Natural killer cell (primary cell): ENCODE measurements at regions not wholly inside any gene's neighbourhood (a gene's known extent, or its start where the extent isn't known, plus 50 kb on each side); places are given as distances from the start of the nearest gene placed in this dataset.

Experiments
- ATAC-seq, 3 donors: fragments of 150-1000 bp in 2 of 3; fragments of 200-7000 bp in 1 of 3; cut with Tn5 transposase; 1 replicate in 1 of 3; 2 replicates in 2 of 3; pipeline ENCODE4 v1.10.0; 2021; ENCODE audit warnings: mild to moderate bottlenecking in 2 of 3, moderate library complexity in 2 of 3
- DNase-seq, 2 donors: peaks; one replicate each; pipeline versions ENCODE4 v3.0.0 to v3.0.0-alpha.2; 2013 to 2021; ENCODE audit warnings: mixed read lengths in 1 of 2
- H3K27ac ChIP-seq: one replicate; pipeline ENCODE4 v1.5.1; 2013; ENCODE audit warnings: mild to moderate bottlenecking, low read length
- H3K27me3 ChIP-seq: one replicate; pipeline ENCODE4 v1.6.1; 2013; ENCODE audit warnings: low read length; ENCODE audit not compliant: control insufficient read depth, insufficient read depth
- H3K36me3 ChIP-seq: one replicate; pipeline ENCODE4 v1.6.1; 2013; ENCODE audit warnings: low read length; ENCODE audit not compliant: control insufficient read depth, insufficient read depth
- H3K4me1 ChIP-seq: one replicate; pipeline ENCODE4 v1.6.1; 2013; ENCODE audit warnings: low read length; ENCODE audit not compliant: control insufficient read depth, insufficient read depth
- H3K4me3 ChIP-seq: one replicate; pipeline ENCODE4 v1.5.1; 2013; ENCODE audit warnings: low read length
- H3K9me3 ChIP-seq: one replicate; pipeline ENCODE4 v1.6.1; 2013; ENCODE audit warnings: low read length; ENCODE audit not compliant: control insufficient read depth, insufficient read depth
- H3K27ac Mint-ChIP-seq, 2 donors: one replicate each; pipeline ENCODE4 v1.8.0; 2022; ENCODE audit warnings: mild to moderate bottlenecking in 2 of 2, mixed read lengths in 2 of 2, moderate library complexity in 1 of 2
- H3K27me3 Mint-ChIP-seq, 2 donors: one replicate each; pipeline ENCODE4 v1.8.0; 2022; ENCODE audit warnings: low read depth in 2 of 2, mixed read lengths in 2 of 2
- H3K36me3 Mint-ChIP-seq: one replicate; pipeline ENCODE4 v1.8.0; 2022; ENCODE audit warnings: mixed read lengths
- H3K4me1 Mint-ChIP-seq, 2 donors: one replicate each; pipeline ENCODE4 v1.8.0; 2022; ENCODE audit warnings: mixed read lengths in 2 of 2
- H3K4me3 Mint-ChIP-seq: one replicate; pipeline ENCODE4 v1.8.0; 2022; ENCODE audit warnings: mild to moderate bottlenecking, moderate library complexity, mixed read lengths
- H3K9me3 Mint-ChIP-seq, 2 donors: one replicate each; pipeline ENCODE4 v1.8.0; 2022; ENCODE audit warnings: mixed read lengths in 2 of 2
- CTCF ChIP-seq: fragments of 200-600 bp; IDR thresholded peaks from one replicate; pipeline ENCODE4 v1.8.0; 2022; ENCODE audit warnings: antibody characterized with exemption
- WGBS: methylation state at CpG from one replicate; pipeline ENCODE4 v1.1.7; 2013; ENCODE audit warnings: missing lambda C conversion rate; ENCODE audit not compliant: insufficient coverage; 5-methylcytosine and 5-hydroxymethylcytosine counted together
- intact Hi-C: fragments of 100-400 bp; cut with micrococcal nuclease; formaldehyde crosslinking; loops from one replicate; pipeline ENCODE4 v1.14.2; 2022

DNA sequence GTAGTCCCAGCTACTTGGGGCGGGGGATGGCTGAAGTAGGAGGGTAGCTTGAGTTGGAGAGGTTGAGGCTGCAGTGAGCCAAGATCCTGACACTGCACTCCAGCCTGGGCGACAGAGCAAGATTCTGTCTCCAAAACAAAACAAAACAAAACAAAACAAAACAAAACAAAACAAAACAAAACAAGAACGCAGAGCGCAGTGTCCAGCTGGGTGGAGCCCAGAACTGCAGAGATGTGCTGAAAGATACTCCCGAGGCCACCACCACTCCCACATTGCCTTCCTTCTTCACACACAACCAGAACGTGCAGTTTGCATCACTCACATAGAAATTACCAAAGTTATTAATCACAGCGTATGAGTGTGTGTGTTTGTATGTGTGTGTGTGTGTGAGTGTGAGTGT, 222.9 kb upstream of the ASIC2 start:
- H3K9me3 ChIP-seq = no peaks in the 10 kb centered on the region
- Mint-ChIP-seq H3K4me1 (peaks cover 12 to 16% of the 10 kb centered on the region in 2 donors), H3K27me3 (peaks cover 4 to 36% of the 10 kb centered on the region in 2 donors), H3K4me3 (no peak overlapping the region), H3K27ac (no peak overlapping the region), H3K9me3 (no peaks in the 10 kb centered on the region), H3K36me3 (no peaks in the 10 kb centered on the region)
- DNase-seq (no peak), ATAC-seq (no peak)
- peaks cover 9% of the 10 kb centered on the region for H3K4me1 ChIP-seq
- TF ChIP-seq CTCF = no peak
- no peaks in the 10 kb centered on the region for H3K27me3 ChIP-seq
- H3K36me3 ChIP-seq = no peaks in the 10 kb centered on the region
- intact Hi-C loops = no loop called here
- WGBS = 89% methylated on average over 5 of the region's 7 CpGs
- no peak overlapping the region for H3K27ac ChIP-seq
- H3K4me3 ChIP-seq = no peak overlapping the region

DNA sequence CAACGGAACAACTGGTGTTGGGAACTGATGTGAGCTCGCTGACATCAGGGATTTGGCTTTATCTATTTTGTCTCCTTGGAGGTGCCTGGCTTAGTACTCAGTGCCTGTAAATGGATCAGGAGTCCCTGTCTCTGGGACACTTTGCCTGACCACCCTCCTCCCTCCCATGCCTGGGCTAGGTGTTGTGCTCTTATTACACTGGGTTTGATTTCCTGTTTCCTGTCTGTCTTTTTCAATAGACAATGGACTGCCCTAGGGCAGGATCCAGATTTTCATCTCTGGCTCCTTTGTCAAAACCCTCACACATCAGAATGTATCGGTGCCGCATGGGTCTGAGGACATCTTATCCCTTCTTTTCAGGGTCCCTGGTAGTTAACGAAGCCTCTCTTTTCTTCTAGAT, 223.6 kb upstream of the ASIC2 start:
- ATAC-seq (no peak), DNase-seq (no peak)
- Histone ChIP-seq H3K27ac (no peak overlapping the region), H3K9me3 (no peaks in the 10 kb centered on the region), H3K4me1 (peaks cover 3% of the 10 kb centered on the region), H3K36me3 (no peaks in the 10 kb centered on the region), H3K4me3 (no peak overlapping the region), H3K27me3 (no peaks in the 10 kb centered on the region)
- Mint-ChIP-seq H3K27me3 (peaks cover 0 to 30% of the 10 kb centered on the region in 2 donors), H3K4me3 (no peak overlapping the region), H3K4me1 (peaks cover 5 to 9% of the 10 kb centered on the region in 2 donors), H3K36me3 (no peaks in the 10 kb centered on the region), H3K9me3 (no peaks in the 10 kb centered on the region), H3K27ac (no peak overlapping the region)
- TF ChIP-seq CTCF = no peak
- intact Hi-C loops = no loop called here
- 90% methylated on average over 4 of the region's 5 CpGs for WGBS

DNA sequence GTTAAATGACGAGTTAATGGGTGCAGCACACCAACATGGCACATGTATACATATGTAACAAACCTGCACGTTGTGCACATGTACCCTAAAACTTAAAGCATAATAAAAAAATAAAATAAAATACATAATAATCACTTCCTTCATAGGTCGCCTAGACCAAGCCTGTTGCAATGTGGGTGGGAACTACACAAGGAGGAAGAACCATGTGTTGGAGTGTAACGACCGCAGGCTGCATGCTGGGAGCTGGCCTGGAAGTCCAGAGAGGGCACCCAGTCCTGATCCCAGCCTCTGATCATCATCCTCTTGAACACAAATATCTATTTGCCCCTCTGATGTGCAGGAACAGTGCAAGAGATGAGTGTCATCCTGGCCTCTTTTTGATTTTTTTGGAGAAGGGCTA, 224.7 kb upstream of the ASIC2 start:
- H3K27ac ChIP-seq = no peak overlapping the region
- no peaks in the 10 kb centered on the region for H3K4me1 ChIP-seq
- DNase-seq (no peak), ATAC-seq (no peak)
- H3K36me3 Mint-ChIP-seq = no peaks in the 10 kb centered on the region
- intact Hi-C loops = no loop called here
- WGBS = 57% methylated on average over 2 of the region's 5 CpGs
- H3K9me3 Mint-ChIP-seq = no peaks in the 10 kb centered on the region
- H3K9me3 ChIP-seq = no peaks in the 10 kb centered on the region
- no peak overlapping the region for H3K4me3 Mint-ChIP-seq
- H3K27ac Mint-ChIP-seq = no peak overlapping the region
- H3K36me3 ChIP-seq = no peaks in the 10 kb centered on the region
- H3K27me3 ChIP-seq = no peaks in the 10 kb centered on the region
- no peak for TF ChIP-seq CTCF
- H3K4me1 Mint-ChIP-seq = no peaks in the 10 kb centered on the region
- H3K27me3 Mint-ChIP-seq = peaks cover 0 to 20% of the 10 kb centered on the region in 2 donors
- no peak overlapping the region for H3K4me3 ChIP-seq

DNA sequence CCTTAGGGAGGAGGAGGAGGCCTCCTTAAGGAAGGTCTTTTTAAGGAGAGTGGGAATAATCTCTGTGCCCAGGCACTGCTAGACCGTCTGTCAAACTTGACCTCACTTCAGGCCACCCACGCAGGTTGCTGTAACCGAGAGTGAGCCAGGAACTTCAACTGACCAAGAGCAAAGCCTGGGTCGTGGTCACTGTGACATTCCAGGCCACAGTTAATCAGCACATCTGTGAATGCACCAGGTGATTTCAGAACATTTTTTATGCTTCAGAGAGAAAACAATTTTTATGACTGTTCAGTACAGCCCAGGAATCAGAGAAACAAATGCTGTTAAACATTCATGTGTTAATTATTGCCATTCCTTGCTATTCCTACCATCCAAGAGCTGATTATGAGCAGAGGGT, 226.6 kb upstream of the ASIC2 start:
- no peak overlapping the region for H3K27ac ChIP-seq
- Mint-ChIP-seq H3K4me1 (no peaks in the 10 kb centered on the region), H3K4me3 (no peak overlapping the region), H3K27me3 (peaks cover 0 to 18% of the 10 kb centered on the region in 2 donors), H3K36me3 (no peaks in the 10 kb centered on the region), H3K9me3 (no peaks in the 10 kb centered on the region), H3K27ac (no peak overlapping the region)
- ATAC-seq (no peak), DNase-seq (no peak)
- intact Hi-C loops = no loop called here
- H3K36me3 ChIP-seq = no peaks in the 10 kb centered on the region
- H3K9me3 ChIP-seq = no peaks in the 10 kb centered on the region
- TF ChIP-seq CTCF = no peak
- WGBS = 71% methylated on average over 4 of the region's 4 CpGs
- H3K27me3 ChIP-seq = no peaks in the 10 kb centered on the region
- H3K4me1 ChIP-seq = no peaks in the 10 kb centered on the region
- no peak overlapping the region for H3K4me3 ChIP-seq
